IMR-90 (cell line): ENCODE measurements at regions not wholly inside any gene's neighbourhood (a gene's known extent, or its start where the extent isn't known, plus 50 kb on each side); places are given as distances from the start of the nearest gene placed in this dataset.

Experiments
- CTCF ChIP-seq: conservative IDR thresholded peaks from 2 replicates; pipeline ENCODE4 v1.5.1; 2012; ENCODE audit warnings: mild to moderate bottlenecking, low read depth, low read length, improper control_type of control experiment
- POLR2A ChIP-seq: IDR thresholded peaks from 2 replicates; pipeline ENCODE4 v1.6.1; 2012; ENCODE audit warnings: mild to moderate bottlenecking, low read depth, low read length

GRCh38 chrX:138006180-138006579 lies 440.3 kb downstream of the ZIC3 start:
- TF ChIP-seq CTCF (no peak), POLR2A (no peak)
